GM23338 (cell line): ENCODE measurements at regions not wholly inside any gene's neighbourhood (a gene's known extent, or its start where the extent isn't known, plus 50 kb on each side); places are given as distances from the start of the nearest gene placed in this dataset.

Source experiments
- ATAC-seq: fragments of 200-7000 bp; cut with Tn5 transposase; 3 replicates; pipeline ENCODE4 v1.9.1; 2020
- DNase-seq: peaks from one replicate; pipeline ENCODE4 v3.0.0-alpha.2; 2015; ENCODE audit warnings: low spot score
- H2AFZ ChIP-seq: fragments of 200-600 bp; sonication (generic); 2 replicates; pipeline ENCODE4 v1.8.0; 2016; ENCODE audit warnings: antibody characterized with exemption, mild to moderate bottlenecking, moderate library complexity
- H3F3A ChIP-seq: fragments of 200-600 bp; sonication (generic); replicated peaks from 2 replicates; pipeline ENCODE4 v1.8.0; 2017; ENCODE audit warnings: antibody characterized with exemption, mixed run types, low read depth
- H3K27ac ChIP-seq: fragments of 200-600 bp; sonication (generic); 2 replicates; pipeline ENCODE4 v1.6.1; 2016; ENCODE audit warnings: low read depth
- H3K27me3 ChIP-seq: fragments of 200-600 bp; sonication (generic); 2 replicates; pipeline ENCODE4 v1.8.0; 2016; ENCODE audit warnings: mild to moderate bottlenecking, mixed run types, moderate library complexity; ENCODE audit not compliant: insufficient read depth
- H3K36me3 ChIP-seq: fragments of 200-600 bp; sonication (generic); 2 replicates; pipeline ENCODE4 v1.8.0; 2016; ENCODE audit warnings: mild to moderate bottlenecking; ENCODE audit not compliant: insufficient read depth
- H3K4me1 ChIP-seq: fragments of 200-600 bp; sonication (generic); 2 replicates; pipeline ENCODE4 v1.8.0; 2016; ENCODE audit warnings: mild to moderate bottlenecking, moderate library complexity; ENCODE audit not compliant: insufficient read depth
- H3K4me2 ChIP-seq: fragments of 200-600 bp; sonication (generic); 2 replicates; pipeline ENCODE4 v1.7.1; 2017; ENCODE audit warnings: mixed run types
- H3K4me3 ChIP-seq: fragments of 200-600 bp; sonication (generic); 2 replicates; pipeline ENCODE4 v1.6.1; 2016; ENCODE audit warnings: mixed run types
- H3K79me2 ChIP-seq: fragments of 200-600 bp; sonication (generic); replicated peaks from 2 replicates; pipeline ENCODE4 v1.8.0; 2017; ENCODE audit warnings: mild to moderate bottlenecking; ENCODE audit not compliant: insufficient read depth
- H3K9me2 ChIP-seq: fragments of 200-600 bp; sonication (generic); 2 replicates; pipeline ENCODE4 v1.8.0; 2017; ENCODE audit not compliant: insufficient read depth
- H4K20me1 ChIP-seq: fragments of 200-600 bp; sonication (generic); replicated peaks from 2 replicates; pipeline ENCODE4 v1.8.0; 2017; ENCODE audit warnings: mild to moderate bottlenecking; ENCODE audit not compliant: insufficient read depth
- H3K27ac Mint-ChIP-seq: 2 replicates; pipeline ENCODE4 v1.8.0; 2020; ENCODE audit warnings: inconsistent platforms, mild to moderate bottlenecking, moderate library complexity, mixed read lengths
- H3K27me3 Mint-ChIP-seq: 3 replicates; pipeline ENCODE4 v1.8.0; 2022; ENCODE audit warnings: low read depth, mild to moderate bottlenecking, moderate library complexity, mixed read lengths, inconsistent platforms; ENCODE audit not compliant: insufficient read depth, poor library complexity
- H3K36me3 Mint-ChIP-seq: 3 replicates; pipeline ENCODE4 v1.8.0; 2021; ENCODE audit warnings: low read depth, mild to moderate bottlenecking, inconsistent platforms, moderate library complexity, mixed read lengths
- H3K4me1 Mint-ChIP-seq: 3 replicates; pipeline ENCODE4 v1.8.0; 2020; ENCODE audit warnings: mild to moderate bottlenecking, inconsistent platforms, mixed read lengths
- H3K4me3 Mint-ChIP-seq: 3 replicates; pipeline ENCODE4 v1.8.0; 2021; ENCODE audit warnings: moderate library complexity, mild to moderate bottlenecking, inconsistent platforms, mixed read lengths
- H3K9me3 Mint-ChIP-seq: 3 replicates; pipeline ENCODE4 v1.8.0; 2020; ENCODE audit warnings: moderate library complexity, mild to moderate bottlenecking, inconsistent platforms, mixed read lengths
- CREB1 ChIP-seq: fragments of 250-450 bp; sonication (Bioruptor Pico); IDR thresholded peaks from 2 replicates; pipeline ENCODE4 v1.5.0; 2020; ENCODE audit warnings: low read depth, mild to moderate bottlenecking, moderate library complexity
- ETS1 ChIP-seq: IDR thresholded peaks from 2 replicates; pipeline ENCODE4 v1.6.1; 2016; ENCODE audit warnings: antibody characterized with exemption
- EZH2 ChIP-seq: fragments of 200-600 bp; sonication (generic); IDR thresholded peaks from one replicate; pipeline ENCODE4 v1.8.0; 2017; ENCODE audit warnings: antibody characterized with exemption, mild to moderate bottlenecking, low read depth; ENCODE audit not compliant: unreplicated experiment
- EZH2phosphoT487 ChIP-seq: fragments of 200-600 bp; sonication (generic); IDR thresholded peaks from one replicate; pipeline ENCODE4 v1.8.1; 2018; ENCODE audit warnings: antibody characterized with exemption; ENCODE audit not compliant: unreplicated experiment
- JUNB ChIP-seq: IDR thresholded peaks from one replicate; pipeline ENCODE4 v1.6.1; 2016; ENCODE audit warnings: antibody characterized with exemption; ENCODE audit not compliant: unreplicated experiment
- POLR2AphosphoS5 ChIP-seq: IDR thresholded peaks from 2 replicates; pipeline ENCODE4 v1.6.1; 2016; ENCODE audit warnings: antibody characterized with exemption, low read depth
- REST ChIP-seq: IDR thresholded peaks from one replicate; pipeline ENCODE4 v1.6.1; 2018; ENCODE audit warnings: antibody characterized with exemption; ENCODE audit not compliant: unreplicated experiment
- STAT1 ChIP-seq: IDR thresholded peaks from one replicate; pipeline ENCODE4 v1.6.1; 2016; ENCODE audit warnings: antibody characterized with exemption; ENCODE audit not compliant: unreplicated experiment
- ZNF114 ChIP-seq: fragments of 250-450 bp; sonication (Bioruptor Pico); IDR thresholded peaks from 2 replicates; pipeline ENCODE4 v1.5.0; 2020; ENCODE audit warnings: mild to moderate bottlenecking, moderate library complexity
- ZNF331 ChIP-seq: fragments of 250-450 bp; sonication (Bioruptor Pico); IDR thresholded peaks from 2 replicates; pipeline ENCODE4 v1.5.0; 2020; ENCODE audit warnings: low read depth, mild to moderate bottlenecking, moderate library complexity
- TF ChIP-seq, protein P1 (sequence below), 2 experiments: fragments of 200-600 bp in 1 of 2; sonication (generic) in 1 of 2; conservative IDR thresholded peaks; 2 replicates each; pipeline versions ENCODE4 v1.5.1 to v1.6.1; 2016 to 2017; ENCODE audit warnings: antibody characterized with exemption in 2 of 2, low read depth in 2 of 2, mild to moderate bottlenecking in 2 of 2, moderate library complexity in 1 of 2

DNA sequence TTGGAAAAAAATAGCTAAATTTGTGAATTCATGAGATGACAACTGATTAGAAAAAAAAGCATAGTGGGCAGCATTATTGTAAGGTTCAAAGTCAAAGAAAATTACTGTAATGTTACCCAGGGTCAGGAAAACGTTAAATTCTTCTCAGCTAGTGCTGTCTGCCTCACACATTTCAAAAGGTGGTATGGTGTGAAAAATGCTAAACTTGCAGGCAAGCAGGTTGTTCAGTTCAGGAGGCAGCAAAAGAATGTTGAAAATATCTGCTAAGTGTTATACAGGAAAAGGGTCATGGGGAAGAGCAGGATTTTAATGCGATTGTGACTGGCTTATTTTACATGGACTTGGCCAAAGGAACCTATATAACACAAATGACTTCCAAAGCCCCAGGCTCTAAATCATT is 232.5 kb upstream of the NDST3 start:
- H3K27me3 Mint-ChIP-seq: no peaks in the 10 kb centered on the region
- H3K9me3 Mint-ChIP-seq: no peaks in the 10 kb centered on the region
- H3K27me3 ChIP-seq: no peaks in the 10 kb centered on the region
- no peak for TF ChIP-seq POLR2AphosphoS5
- TF ChIP-seq EZH2: no peak
- H3K9me2 ChIP-seq: no peaks in the 10 kb centered on the region
- H3K4me1 Mint-ChIP-seq: peaks cover 28% of the 10 kb centered on the region
- H3K4me2 ChIP-seq: peak overlapping the region; percentile 19; the same call in 1 of the 2 replicates
- H3K27ac ChIP-seq: no peak overlapping the region
- H3K79me2 ChIP-seq: no peaks in the 10 kb centered on the region
- no peaks in the 10 kb centered on the region for H3K36me3 ChIP-seq
- H3F3A ChIP-seq: no peaks in the 10 kb centered on the region
- no peaks in the 10 kb centered on the region for H3K36me3 Mint-ChIP-seq
- no peak for ATAC-seq
- H3K4me3 ChIP-seq: no peak overlapping the region
- H2AFZ ChIP-seq: no peak overlapping the region
- peaks cover 15% of the 10 kb centered on the region for H3K4me1 ChIP-seq
- peak; percentile 17 for DNase-seq
- H3K27ac Mint-ChIP-seq: peak overlapping the region; percentile 53; the same call in 1 of the 2 replicates
- no peak overlapping the region for H3K4me3 Mint-ChIP-seq
- H4K20me1 ChIP-seq: no peaks in the 10 kb centered on the region

DNA sequence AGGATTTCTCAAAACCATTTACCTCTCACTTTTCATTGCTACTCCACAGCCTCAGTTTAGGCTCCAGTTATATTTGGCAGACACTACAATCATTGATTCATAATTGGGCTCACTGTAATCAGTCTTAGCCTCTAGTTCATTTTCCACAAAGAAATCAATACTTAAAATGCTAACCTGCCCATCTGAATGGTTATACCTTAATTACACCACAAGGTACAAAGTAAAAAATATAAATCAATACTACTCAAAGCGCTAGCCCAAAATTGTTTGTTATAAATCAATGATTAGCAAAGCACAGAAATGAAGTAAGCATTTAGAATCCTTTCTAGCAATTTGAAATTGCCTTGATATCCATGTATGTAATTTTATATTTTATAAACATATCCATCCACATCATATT is 222.6 kb upstream of the NDST3 start:
- Histone ChIP-seq H3F3A (no peaks in the 10 kb centered on the region), H3K27me3 (no peaks in the 10 kb centered on the region), H4K20me1 (no peaks in the 10 kb centered on the region), H3K79me2 (no peaks in the 10 kb centered on the region), H3K9me2 (no peaks in the 10 kb centered on the region), H2AFZ (no peak overlapping the region), H3K36me3 (no peaks in the 10 kb centered on the region), H3K27ac (no peak overlapping the region), H3K4me2 (no peak overlapping the region), H3K4me3 (no peak overlapping the region), H3K4me1 (peaks cover 17% of the 10 kb centered on the region; the same call in 1 of the 2 replicates)
- H3K27me3 Mint-ChIP-seq: peaks cover 2% of the 10 kb centered on the region
- no peaks in the 10 kb centered on the region for H3K36me3 Mint-ChIP-seq
- peaks cover 25% of the 10 kb centered on the region for H3K4me1 Mint-ChIP-seq
- ATAC-seq (no peak), DNase-seq (no peak)
- H3K9me3 Mint-ChIP-seq: no peaks in the 10 kb centered on the region
- H3K4me3 Mint-ChIP-seq: no peak overlapping the region
- no peak overlapping the region for H3K27ac Mint-ChIP-seq
- TF ChIP-seq EZH2phosphoT487 (no peak), JUNB (no peak), STAT1 (no peak), ZNF114 (no peak), ZNF331 (CRISPR knock-in tag) (no peak), REST (no peak), EZH2 (no peak), ETS1 (no peak), CREB1 (CRISPR knock-in tag) (no peak), POLR2AphosphoS5 (no peak)
- TF ChIP-seq, protein P1, sequence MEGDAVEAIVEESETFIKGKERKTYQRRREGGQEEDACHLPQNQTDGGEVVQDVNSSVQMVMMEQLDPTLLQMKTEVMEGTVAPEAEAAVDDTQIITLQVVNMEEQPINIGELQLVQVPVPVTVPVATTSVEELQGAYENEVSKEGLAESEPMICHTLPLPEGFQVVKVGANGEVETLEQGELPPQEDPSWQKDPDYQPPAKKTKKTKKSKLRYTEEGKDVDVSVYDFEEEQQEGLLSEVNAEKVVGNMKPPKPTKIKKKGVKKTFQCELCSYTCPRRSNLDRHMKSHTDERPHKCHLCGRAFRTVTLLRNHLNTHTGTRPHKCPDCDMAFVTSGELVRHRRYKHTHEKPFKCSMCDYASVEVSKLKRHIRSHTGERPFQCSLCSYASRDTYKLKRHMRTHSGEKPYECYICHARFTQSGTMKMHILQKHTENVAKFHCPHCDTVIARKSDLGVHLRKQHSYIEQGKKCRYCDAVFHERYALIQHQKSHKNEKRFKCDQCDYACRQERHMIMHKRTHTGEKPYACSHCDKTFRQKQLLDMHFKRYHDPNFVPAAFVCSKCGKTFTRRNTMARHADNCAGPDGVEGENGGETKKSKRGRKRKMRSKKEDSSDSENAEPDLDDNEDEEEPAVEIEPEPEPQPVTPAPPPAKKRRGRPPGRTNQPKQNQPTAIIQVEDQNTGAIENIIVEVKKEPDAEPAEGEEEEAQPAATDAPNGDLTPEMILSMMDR (conservative IDR thresholded peaks at IDR 0.05; ENCODE audit: low read depth in 2 of 2): no peak
